H7 (cell line): ENCODE measurements at regions not wholly inside any gene's neighbourhood (a gene's known extent, or its start where the extent isn't known, plus 50 kb on each side); places are given as distances from the start of the nearest gene placed in this dataset.
"Not testable (repeated sequence)": the region's sequence is repeated elsewhere in the genome, so short reads cannot be mapped to it uniquely, and the experiment has no call there.

ENCODE experiments used
- DNase-seq: peaks from one replicate; pipeline ENCODE4 v3.0.0; 2012
- H3K27me3 ChIP-seq: 2 replicates; pipeline ENCODE4 v1.6.0; 2011; ENCODE audit warnings: mild to moderate bottlenecking, low read length; ENCODE audit not compliant: control insufficient read depth, insufficient read depth
- H3K36me3 ChIP-seq: replicated peaks from 2 replicates; pipeline ENCODE4 v1.5.1; 2011; ENCODE audit warnings: low read length; ENCODE audit not compliant: control insufficient read depth, insufficient read depth
- H3K4me3 ChIP-seq: 2 replicates; pipeline ENCODE4 v1.5.1; 2011; ENCODE audit warnings: low read depth, mild to moderate bottlenecking, control low read depth, low read length, moderate library complexity; ENCODE audit not compliant: insufficient read depth

DNA sequence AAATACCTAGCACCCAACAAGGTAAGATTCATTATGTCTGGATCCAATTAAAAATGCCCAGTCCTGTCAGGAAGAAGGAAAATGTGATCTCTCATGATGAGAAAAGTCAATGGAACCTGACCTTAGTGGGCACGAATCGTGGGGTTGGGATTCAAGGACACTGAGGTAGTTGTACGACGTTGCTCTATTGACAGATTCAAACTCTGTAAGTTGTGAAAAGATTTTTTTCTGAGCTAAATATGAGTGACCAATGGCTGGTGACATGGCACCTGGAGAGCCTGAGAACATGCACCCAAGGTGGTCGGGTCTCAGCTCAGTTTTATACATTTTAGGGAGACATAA is 148.2 kb downstream of the NDUFA10 start:
- Histone ChIP-seq H3K36me3 (no peaks in the 10 kb centered on the region), H3K27me3 (no peaks in the 10 kb centered on the region), H3K4me3 (no peak overlapping the region)
- DNase-seq = no peak

DNA sequence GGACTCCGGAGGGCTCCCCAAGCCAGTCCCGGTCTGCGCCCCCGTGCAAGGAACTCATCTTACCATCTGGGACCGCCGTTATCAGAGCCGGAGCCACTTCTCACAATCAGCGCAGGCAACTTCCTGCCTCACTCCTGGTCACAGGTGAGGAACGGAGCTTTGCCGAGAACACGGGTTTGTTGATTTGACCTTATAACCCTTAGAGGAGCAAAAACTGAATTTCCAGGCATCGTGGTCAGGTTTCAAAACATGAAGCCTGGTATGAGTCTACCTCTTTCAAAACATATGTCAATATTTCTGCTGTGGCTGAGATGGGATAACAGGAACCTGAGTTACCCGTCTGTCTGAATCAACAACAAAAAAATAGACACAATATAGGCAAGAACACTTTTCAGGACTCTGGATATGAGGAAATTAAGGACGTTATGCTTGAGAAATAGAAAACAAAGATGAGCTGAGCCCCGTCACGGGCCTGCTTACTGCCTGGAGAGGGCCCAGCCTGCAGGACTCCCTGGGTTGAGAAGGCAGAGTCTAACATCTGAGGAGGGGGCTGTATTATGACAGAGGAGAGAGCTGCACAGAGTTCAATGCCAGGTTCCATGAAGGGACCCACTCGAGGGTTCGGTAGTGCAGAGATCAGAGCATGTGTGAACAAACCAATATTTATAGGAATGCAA is 148.7 kb downstream of the NDUFA10 start:
- no peaks in the 10 kb centered on the region for H3K36me3 ChIP-seq
- H3K4me3 ChIP-seq = no peak overlapping the region
- DNase-seq = no peak
- H3K27me3 ChIP-seq = no peaks in the 10 kb centered on the region

DNA sequence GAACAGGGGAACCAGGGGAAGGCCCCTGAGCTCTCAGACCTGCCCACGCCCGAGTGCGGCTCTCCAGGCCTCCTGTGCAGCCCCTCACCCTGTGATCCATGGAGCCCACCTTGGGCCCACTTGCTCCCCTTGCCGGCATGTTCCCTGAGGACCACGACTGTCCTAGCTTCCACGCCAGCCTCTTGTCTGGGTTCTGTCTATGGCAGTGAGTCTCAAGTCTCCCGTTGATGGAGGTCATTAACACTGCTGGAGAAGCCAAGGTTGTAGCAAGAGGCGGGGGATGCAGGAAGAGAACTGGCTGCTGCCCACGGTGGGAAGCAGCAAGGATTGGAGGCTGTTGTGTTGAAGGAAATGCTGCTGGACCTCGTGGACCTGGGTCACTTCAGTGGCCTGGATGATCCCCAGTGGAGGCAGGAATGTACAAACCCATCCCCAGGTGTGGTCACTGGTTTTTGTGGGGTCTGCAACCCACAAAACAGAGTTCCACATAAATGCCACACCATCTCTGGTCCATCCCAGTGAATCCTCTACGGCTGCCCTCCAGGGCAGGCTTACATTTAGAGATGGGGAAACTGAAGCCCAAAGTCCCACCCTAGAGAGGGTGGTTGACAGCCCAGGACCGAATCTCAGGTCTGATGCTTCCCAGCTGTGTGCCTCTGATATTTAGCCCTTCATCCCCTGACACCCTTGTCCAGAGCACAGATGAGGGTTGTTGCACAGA is 150.3 kb downstream of the NDUFA10 start:
- Histone ChIP-seq H3K36me3 (no peaks in the 10 kb centered on the region), H3K27me3 (no peaks in the 10 kb centered on the region), H3K4me3 (no peak overlapping the region)
- no peak for DNase-seq

DNA sequence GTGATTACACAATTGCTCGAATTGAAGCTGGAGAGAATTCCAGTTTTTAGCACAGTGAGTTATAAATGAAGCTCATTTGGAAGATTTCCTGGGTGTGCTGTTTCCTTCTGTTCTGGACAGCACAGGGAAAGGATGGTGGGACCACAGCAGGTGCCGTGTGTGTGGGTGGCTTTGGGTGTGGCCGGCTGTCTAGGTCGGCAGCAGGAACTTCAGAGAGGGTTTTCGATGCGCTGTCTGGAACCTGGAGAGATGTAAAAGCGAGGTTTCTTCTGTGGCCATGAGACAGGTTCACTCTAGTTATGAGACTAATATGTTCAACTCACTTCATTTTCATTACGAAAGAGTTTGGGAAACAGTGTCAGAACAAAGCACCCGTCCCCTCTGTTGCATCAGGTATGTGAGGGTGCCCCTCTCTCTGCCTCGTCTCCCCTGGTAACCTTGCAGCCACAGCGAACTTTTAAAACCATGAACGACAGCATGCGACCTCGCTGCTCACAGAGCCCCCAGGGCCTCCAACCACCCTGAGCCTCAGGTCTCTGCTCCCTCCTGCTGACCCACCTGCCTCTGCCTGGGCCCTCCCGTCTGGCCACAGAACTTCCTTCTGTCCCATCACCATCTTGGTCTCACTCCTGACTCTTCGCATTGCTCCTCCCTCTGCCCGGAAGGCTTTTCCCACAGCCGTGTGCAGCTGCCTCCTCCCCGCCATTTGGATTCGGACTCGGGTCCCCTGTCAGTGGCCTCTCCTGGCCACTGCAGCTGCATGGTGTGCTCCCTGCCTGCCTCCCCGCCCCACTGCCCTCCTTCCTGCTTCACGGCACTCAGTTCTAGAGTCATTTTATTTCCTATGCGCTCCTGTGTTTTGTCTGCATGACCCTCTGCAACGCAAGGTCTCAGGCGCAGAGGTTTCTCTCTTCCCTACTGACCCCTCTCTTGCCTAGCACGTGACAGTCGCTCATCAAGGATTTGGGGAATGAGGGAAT is 151.2 kb downstream of the NDUFA10 start:
- H3K36me3 ChIP-seq = no peaks in the 10 kb centered on the region
- H3K27me3 ChIP-seq = no peaks in the 10 kb centered on the region
- no peak overlapping the region for H3K4me3 ChIP-seq
- no peak for DNase-seq

DNA sequence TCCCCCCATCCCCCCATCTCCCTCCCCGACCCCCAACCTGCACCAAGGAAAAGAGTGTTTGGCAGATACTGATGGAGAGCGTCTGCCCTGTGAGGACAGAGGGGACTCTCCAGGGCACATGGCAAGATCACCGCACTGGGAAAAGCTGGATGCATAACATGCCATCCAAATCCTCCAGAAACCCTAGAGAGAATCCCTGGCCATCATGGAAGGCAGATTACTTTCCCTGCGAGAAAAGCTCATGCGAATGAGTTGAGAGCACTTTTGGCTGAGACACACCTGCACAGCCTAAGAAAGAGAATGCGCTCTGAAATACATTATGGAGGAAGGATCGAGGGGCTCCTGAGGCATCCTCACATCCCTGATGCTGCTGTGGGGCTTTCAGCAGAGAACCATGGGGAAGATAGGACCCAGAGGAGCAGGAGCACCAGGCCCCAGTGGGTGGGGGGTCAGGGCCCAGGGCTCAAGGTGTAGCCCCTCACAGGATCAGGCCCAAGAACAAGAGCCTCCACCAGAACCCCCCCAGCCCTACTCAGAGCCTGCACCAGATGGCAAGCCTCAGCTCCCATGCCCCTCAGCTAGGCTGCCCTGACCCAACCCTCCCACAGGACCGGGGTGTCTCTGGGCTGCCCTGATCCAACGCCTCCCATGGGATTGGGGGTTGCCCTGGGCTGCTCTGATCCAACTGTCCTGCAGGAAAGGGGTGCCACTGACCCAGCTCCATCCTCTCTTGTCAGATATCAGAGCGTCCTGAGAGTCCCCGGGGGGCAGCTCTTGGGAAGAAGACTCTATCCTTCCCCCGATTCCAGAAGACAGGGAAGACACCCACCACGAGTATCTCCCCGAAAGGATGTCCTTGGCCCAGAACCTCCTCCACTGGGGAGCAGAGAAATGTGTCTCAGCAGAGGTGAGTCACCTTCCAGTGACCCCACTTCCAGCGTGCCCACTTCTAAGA is 153.4 kb downstream of the NDUFA10 start:
- H3K4me3 ChIP-seq = no peak overlapping the region
- no peak for DNase-seq
- no peaks in the 10 kb centered on the region for H3K27me3 ChIP-seq
- H3K36me3 ChIP-seq = no peaks in the 10 kb centered on the region

DNA sequence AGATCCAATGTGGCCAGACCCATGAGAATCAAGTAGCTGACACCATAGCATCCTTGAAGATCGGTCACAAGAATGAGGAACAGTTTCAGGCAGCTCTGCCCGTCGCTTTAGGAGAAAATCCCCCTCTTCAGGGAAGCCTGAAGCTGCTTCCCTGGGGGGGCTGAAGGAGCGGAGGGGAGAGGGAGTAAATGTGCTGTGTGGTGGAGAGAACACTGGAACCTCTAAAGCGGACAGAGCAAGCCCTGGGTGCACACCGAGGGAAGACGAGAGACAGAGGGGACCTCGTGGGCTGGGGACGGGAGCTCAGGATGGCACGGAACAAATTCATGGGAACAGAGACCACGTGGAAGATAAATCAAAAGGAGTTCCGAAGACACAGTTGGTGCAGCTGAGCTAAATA is 154.3 kb downstream of the NDUFA10 start:
- Histone ChIP-seq H3K4me3 (no peak overlapping the region), H3K36me3 (no peaks in the 10 kb centered on the region), H3K27me3 (no peaks in the 10 kb centered on the region)
- DNase-seq = no peak

DNA sequence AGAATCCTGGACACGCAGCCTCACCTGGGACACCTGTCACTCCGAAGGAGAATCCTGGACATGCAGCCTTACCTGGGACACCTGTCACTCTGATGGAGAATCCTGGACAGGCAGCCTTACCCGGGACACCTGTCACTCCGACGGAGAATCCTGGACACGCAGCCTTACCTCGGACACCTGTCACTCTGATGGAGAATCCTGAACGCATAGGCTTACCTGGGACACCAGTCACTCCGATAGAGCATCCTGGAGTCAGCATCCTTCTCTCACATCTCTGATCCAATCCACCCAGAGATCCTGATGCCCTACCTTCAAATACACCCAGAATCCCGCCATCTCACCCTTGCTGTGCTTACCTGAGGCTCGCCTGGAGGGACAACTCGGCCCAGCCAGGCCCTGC is 154.9 kb downstream of the NDUFA10 start:
- no peak for DNase-seq
- H3K36me3 ChIP-seq = no peaks in the 10 kb centered on the region

DNA sequence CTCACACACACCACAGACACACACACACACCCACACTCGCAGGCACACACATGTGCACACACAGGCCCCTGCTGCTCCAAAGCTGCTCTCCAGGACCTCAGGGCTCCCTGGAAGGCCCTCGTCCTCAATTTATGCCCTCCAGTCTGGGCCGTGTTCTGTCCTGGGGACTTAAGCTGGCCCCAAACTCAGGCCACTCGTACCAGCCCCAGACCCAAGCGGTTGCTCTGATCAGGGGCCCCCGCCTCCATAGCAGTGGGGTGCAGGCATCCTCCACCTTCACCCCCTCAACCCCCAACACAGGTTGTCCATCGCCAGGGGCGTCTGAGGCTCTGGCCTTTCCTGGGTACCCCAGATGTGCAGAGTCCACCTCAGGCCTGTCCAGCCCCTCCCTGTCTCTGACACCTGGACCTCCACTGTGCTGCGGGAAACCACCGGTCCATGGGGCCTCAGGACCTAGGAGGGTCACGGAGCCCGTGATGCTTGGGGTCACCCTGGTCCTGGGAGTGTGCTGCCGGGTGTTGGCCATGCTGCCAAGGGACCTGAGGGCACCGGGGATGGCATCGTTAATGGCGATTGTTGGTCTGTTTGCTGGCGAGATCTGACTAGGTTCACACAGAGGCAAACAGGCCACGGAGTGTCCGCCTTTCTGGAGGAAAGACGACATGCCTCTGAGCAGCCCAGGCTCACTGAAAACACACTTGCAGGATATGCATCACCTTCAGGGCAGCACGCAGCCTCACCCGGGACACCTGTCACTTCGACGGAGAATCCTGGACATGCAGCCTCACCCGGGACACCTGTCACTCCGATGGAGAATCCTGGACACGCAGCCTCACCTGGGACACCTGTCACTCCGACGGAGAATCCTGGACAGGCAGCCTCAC is 155.6 kb downstream of the NDUFA10 start:
- no peak overlapping the region for H3K4me3 ChIP-seq
- no peaks in the 10 kb centered on the region for H3K36me3 ChIP-seq
- no peaks in the 10 kb centered on the region for H3K27me3 ChIP-seq
- no peak for DNase-seq

More for the DNA sequence above, 154.9 kb downstream of the NDUFA10 start:
- Histone ChIP-seq H3K27me3 (no peaks in the 10 kb centered on the region), H3K4me3 (no peak overlapping the region)

DNA sequence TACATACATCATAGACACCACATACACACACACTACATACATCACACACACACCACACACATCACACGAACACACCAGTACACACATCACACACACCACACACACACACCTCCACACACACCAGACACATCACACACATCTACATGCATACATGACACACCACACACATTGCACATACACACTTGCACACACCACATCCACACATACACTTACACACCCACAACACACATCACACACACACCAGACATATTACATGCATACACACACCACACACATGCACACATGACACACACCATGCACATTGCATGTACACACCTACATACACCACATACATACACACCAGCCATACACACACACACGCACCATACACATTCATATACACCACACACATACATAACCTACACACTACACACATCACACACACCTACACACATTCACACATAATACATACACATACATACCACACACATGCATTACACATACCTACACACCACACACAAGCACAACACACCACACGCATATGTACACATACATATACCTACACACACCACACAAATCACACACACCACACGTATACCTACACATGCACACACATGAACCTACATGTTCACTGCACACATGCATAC is 156.5 kb downstream of the NDUFA10 start:
- no peaks in the 10 kb centered on the region for H3K27me3 ChIP-seq
- no peaks in the 10 kb centered on the region for H3K36me3 ChIP-seq
- no peak overlapping the region for H3K4me3 ChIP-seq
- DNase-seq = no peak

DNA sequence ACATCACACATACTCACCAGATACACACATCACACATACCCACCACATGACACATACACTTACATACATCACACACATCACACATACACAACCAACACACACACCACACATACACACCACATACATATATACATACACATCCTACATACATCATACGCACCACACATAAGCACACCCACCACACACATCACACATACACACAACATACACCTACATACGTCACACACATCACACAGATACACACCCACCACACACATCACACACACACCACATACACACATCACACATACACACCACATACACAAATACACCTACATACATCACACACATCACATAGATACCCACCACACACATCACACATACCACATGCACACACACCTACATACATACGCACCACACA is 158.4 kb downstream of the NDUFA10 start:
- H3K27me3 ChIP-seq = no peaks in the 10 kb centered on the region
- H3K4me3 ChIP-seq = no peak overlapping the region
- DNase-seq = no peak
- H3K36me3 ChIP-seq = no peaks in the 10 kb centered on the region

DNA sequence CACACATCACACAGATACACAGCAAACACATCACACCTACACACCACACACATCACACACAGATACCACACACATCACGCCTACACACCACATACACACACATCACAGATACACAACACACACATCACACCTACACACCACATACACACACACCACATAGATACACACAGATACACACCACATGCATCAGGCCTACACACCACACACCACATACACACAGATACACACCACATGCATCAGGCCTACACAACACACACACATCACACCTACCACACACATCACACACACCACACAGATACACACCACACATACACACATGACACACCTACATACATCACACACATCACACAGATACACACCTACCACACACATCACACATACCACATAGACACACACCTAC is 158.8 kb downstream of the NDUFA10 start:
- Histone ChIP-seq H3K36me3 (no peaks in the 10 kb centered on the region), H3K27me3 (no peaks in the 10 kb centered on the region), H3K4me3 (no peak overlapping the region)
- no peak for DNase-seq

DNA sequence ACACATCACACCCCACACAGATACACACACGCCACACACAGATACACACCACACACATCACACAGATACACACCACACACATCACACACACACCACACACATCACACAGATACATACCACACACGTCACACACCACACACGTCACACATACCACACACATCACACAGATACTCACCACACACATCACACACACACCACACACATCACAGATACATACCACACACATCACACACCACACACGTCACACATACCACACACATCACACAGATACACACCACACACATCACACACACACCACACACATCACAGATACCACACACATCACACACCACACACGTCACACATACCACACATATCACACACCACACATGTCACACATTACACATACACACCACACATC is 159.3 kb downstream of the NDUFA10 start:
- not testable (repeated sequence) for H3K36me3 ChIP-seq, H3K4me3 ChIP-seq, DNase-seq, H3K27me3 ChIP-seq

DNA sequence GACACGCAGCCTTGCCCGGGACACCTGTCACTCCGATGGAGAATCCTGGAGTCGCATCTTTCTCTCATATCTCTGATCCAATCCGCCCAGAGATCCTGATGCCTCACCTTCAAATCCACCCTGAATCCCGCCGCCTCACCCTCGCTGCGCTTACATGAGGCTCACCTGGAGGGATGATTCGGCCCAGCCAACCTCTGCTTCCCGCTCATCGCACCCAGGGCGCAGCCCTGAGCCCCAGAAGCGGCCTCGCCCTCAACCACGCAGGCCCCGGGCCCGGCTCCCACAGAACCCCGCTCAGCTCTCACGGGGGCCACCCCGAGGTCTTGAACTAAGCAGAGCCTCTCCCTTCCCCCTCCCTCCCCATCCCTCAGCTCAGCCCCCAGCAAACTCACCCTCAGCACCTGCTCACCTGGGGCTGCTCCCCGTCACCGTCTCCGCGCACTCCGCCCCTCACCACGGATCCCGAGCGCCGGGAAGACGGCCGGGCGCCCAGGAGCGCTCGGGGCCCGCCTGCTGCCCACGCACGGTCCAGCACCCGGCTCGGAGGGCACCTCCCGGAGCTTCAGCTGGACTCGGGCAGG is 160.0 kb downstream of the NDUFA10 start:
- no peak for DNase-seq
- no peaks in the 10 kb centered on the region for H3K36me3 ChIP-seq
- no peak overlapping the region for H3K4me3 ChIP-seq
- H3K27me3 ChIP-seq = no peaks in the 10 kb centered on the region
